ENCODE measurements at regions not wholly inside any gene's neighbourhood (a gene's known extent, or its start where the extent isn't known, plus 50 kb on each side); places are given as distances from the start of the nearest gene placed in this dataset.
"Not testable (repeated sequence)": the region's sequence is repeated elsewhere in the genome, so short reads cannot be mapped to it uniquely, and the experiment has no call there.

GRCh38 chr6:4265740-4266139, 130.4 kb upstream of the ECI2 start:
- Histone ChIP-seq H3K9me3 (ENCODE audit: control insufficient read depth, low read length) (no peaks in the 10 kb centered on the region), H3K27me3 (ENCODE audit: control insufficient read depth, insufficient read depth, low read length, poor library complexity, severe bottlenecking) (no peaks in the 10 kb centered on the region), H3K4me3 (ENCODE audit: insufficient read depth, low read depth, low read length) (no peak overlapping the region), H3K27ac (ENCODE audit: insufficient read depth, low read depth, low read length, poor library complexity, severe bottlenecking) (no peak overlapping the region), H3K4me1 (ENCODE audit: control insufficient read depth, insufficient read depth, low read length) (no peaks in the 10 kb centered on the region), H3K36me3 (ENCODE audit: control insufficient read depth, insufficient read depth, low read length) (no peaks in the 10 kb centered on the region)
- 90 to 92% methylated on average over 7 of the region's 7 CpGs for WGBS, 2 experiments

GRCh38 chr6:4264601-4265000, 129.2 kb upstream of the ECI2 start:
- H3K27me3 ChIP-seq (ENCODE audit: control insufficient read depth, insufficient read depth, low read length, poor library complexity, severe bottlenecking), result no peaks in the 10 kb centered on the region
- 95 to 96% methylated on average over 1 of the region's 1 CpG for WGBS, 2 experiments
- H3K9me3 ChIP-seq (ENCODE audit: control insufficient read depth, low read length), result no peaks in the 10 kb centered on the region
- no peaks in the 10 kb centered on the region for H3K36me3 ChIP-seq (ENCODE audit: control insufficient read depth, insufficient read depth, low read length)
- no peak overlapping the region for H3K27ac ChIP-seq (ENCODE audit: insufficient read depth, low read depth, low read length, poor library complexity, severe bottlenecking)
- no peaks in the 10 kb centered on the region for H3K4me1 ChIP-seq (ENCODE audit: control insufficient read depth, insufficient read depth, low read length)
- H3K4me3 ChIP-seq (ENCODE audit: insufficient read depth, low read depth, low read length), result no peak overlapping the region

GRCh38 chr6:4264081-4264480, 128.7 kb upstream of the ECI2 start:
- no peak overlapping the region for H3K27ac ChIP-seq (ENCODE audit: insufficient read depth, low read depth, low read length, poor library complexity, severe bottlenecking)

GRCh38 chr6:4262526-4262925, 127.2 kb upstream of the ECI2 start:
- WGBS, 2 experiments, result 82 to 87% methylated on average over 1 of the region's 1 CpG
- H3K27me3 ChIP-seq (ENCODE audit: control insufficient read depth, insufficient read depth, low read length, poor library complexity, severe bottlenecking), result no peaks in the 10 kb centered on the region

More at GRCh38 chr6:4264081-4264480, 128.7 kb upstream of the ECI2 start:
- Histone ChIP-seq H3K4me3 (ENCODE audit: insufficient read depth, low read depth, low read length) (no peak overlapping the region), H3K9me3 (ENCODE audit: control insufficient read depth, low read length) (no peaks in the 10 kb centered on the region), H3K27me3 (ENCODE audit: control insufficient read depth, insufficient read depth, low read length, poor library complexity, severe bottlenecking) (no peaks in the 10 kb centered on the region), H3K36me3 (ENCODE audit: control insufficient read depth, insufficient read depth, low read length) (no peaks in the 10 kb centered on the region), H3K4me1 (ENCODE audit: control insufficient read depth, insufficient read depth, low read length) (no peaks in the 10 kb centered on the region)
- 88 to 91% methylated on average over 3 of the region's 3 CpGs for WGBS, 2 experiments

GRCh38 chr6:4259391-4259790, 124.0 kb upstream of the ECI2 start:
- peaks cover 3% of the 10 kb centered on the region for H3K4me1 ChIP-seq (ENCODE audit: control insufficient read depth, insufficient read depth, low read length)
- H3K36me3 ChIP-seq (ENCODE audit: control insufficient read depth, insufficient read depth, low read length), result no peaks in the 10 kb centered on the region
- no peaks in the 10 kb centered on the region for H3K27me3 ChIP-seq (ENCODE audit: control insufficient read depth, insufficient read depth, low read length, poor library complexity, severe bottlenecking)
- WGBS, 2 experiments, result 95 to 96% methylated on average over 4 of the region's 4 CpGs
- H3K4me3 ChIP-seq (ENCODE audit: insufficient read depth, low read depth, low read length), result no peak overlapping the region
- no peaks in the 10 kb centered on the region for H3K9me3 ChIP-seq (ENCODE audit: control insufficient read depth, low read length)
- H3K27ac ChIP-seq (ENCODE audit: insufficient read depth, low read depth, low read length, poor library complexity, severe bottlenecking), result no peak overlapping the region

More at GRCh38 chr6:4262526-4262925, 127.2 kb upstream of the ECI2 start:
- Histone ChIP-seq H3K27ac (ENCODE audit: insufficient read depth, low read depth, low read length, poor library complexity, severe bottlenecking) (no peak overlapping the region), H3K36me3 (ENCODE audit: control insufficient read depth, insufficient read depth, low read length) (no peaks in the 10 kb centered on the region), H3K4me3 (ENCODE audit: insufficient read depth, low read depth, low read length) (no peak overlapping the region), H3K4me1 (ENCODE audit: control insufficient read depth, insufficient read depth, low read length) (peaks cover 3% of the 10 kb centered on the region), H3K9me3 (ENCODE audit: control insufficient read depth, low read length) (no peaks in the 10 kb centered on the region)

GRCh38 chr6:4258733-4259132, 123.4 kb upstream of the ECI2 start:
- no peaks in the 10 kb centered on the region for H3K27me3 ChIP-seq (ENCODE audit: control insufficient read depth, insufficient read depth, low read length, poor library complexity, severe bottlenecking)
- peaks cover 3% of the 10 kb centered on the region for H3K4me1 ChIP-seq (ENCODE audit: control insufficient read depth, insufficient read depth, low read length)
- 80 to 90% methylated on average over 5 of the region's 5 CpGs for WGBS, 2 experiments
- no peaks in the 10 kb centered on the region for H3K9me3 ChIP-seq (ENCODE audit: control insufficient read depth, low read length)
- H3K27ac ChIP-seq (ENCODE audit: insufficient read depth, low read depth, low read length, poor library complexity, severe bottlenecking), result no peak overlapping the region
- no peaks in the 10 kb centered on the region for H3K36me3 ChIP-seq (ENCODE audit: control insufficient read depth, insufficient read depth, low read length)
- no peak overlapping the region for H3K4me3 ChIP-seq (ENCODE audit: insufficient read depth, low read depth, low read length)

GRCh38 chr6:4256969-4257368, 121.6 kb upstream of the ECI2 start:
- Histone ChIP-seq H3K4me3 (ENCODE audit: insufficient read depth, low read depth, low read length) (no peak overlapping the region), H3K27me3 (ENCODE audit: control insufficient read depth, insufficient read depth, low read length, poor library complexity, severe bottlenecking) (no peaks in the 10 kb centered on the region), H3K4me1 (ENCODE audit: control insufficient read depth, insufficient read depth, low read length) (peaks cover 3% of the 10 kb centered on the region), H3K9me3 (ENCODE audit: control insufficient read depth, low read length) (no peaks in the 10 kb centered on the region), H3K36me3 (ENCODE audit: control insufficient read depth, insufficient read depth, low read length) (no peaks in the 10 kb centered on the region), H3K27ac (ENCODE audit: insufficient read depth, low read depth, low read length, poor library complexity, severe bottlenecking) (no peak overlapping the region)
- 89 to 92% methylated on average over 3 of the region's 3 CpGs for WGBS, 2 experiments

GRCh38 chr6:4253604-4254231, 118.3 kb upstream of the ECI2 start:
- Histone ChIP-seq H3K4me1 (ENCODE audit: control insufficient read depth, insufficient read depth, low read length) (peaks cover 3% of the 10 kb centered on the region), H3K27me3 (ENCODE audit: control insufficient read depth, insufficient read depth, low read length, poor library complexity, severe bottlenecking) (no peaks in the 10 kb centered on the region), H3K27ac (ENCODE audit: insufficient read depth, low read depth, low read length, poor library complexity, severe bottlenecking) (no peak overlapping the region), H3K4me3 (ENCODE audit: insufficient read depth, low read depth, low read length) (no peak overlapping the region), H3K36me3 (ENCODE audit: control insufficient read depth, insufficient read depth, low read length) (no peaks in the 10 kb centered on the region), H3K9me3 (ENCODE audit: control insufficient read depth, low read length) (no peaks in the 10 kb centered on the region)
- WGBS, 2 experiments, result 85 to 86% methylated on average over 5 of the region's 5 CpGs

- H3K27ac ChIP-seq (ENCODE audit: insufficient read depth, low read depth, low read length, poor library complexity, severe bottlenecking); H3K4me1 ChIP-seq (ENCODE audit: control insufficient read depth, insufficient read depth, low read length); H3K9me3 ChIP-seq (ENCODE audit: control insufficient read depth, low read length); H3K36me3 ChIP-seq (ENCODE audit: control insufficient read depth, insufficient read depth, low read length); H3K4me3 ChIP-seq (ENCODE audit: insufficient read depth, low read depth, low read length); H3K27me3 ChIP-seq (ENCODE audit: control insufficient read depth, insufficient read depth, low read length, poor library complexity, severe bottlenecking): not testable (repeated sequence)
- WGBS, 2 experiments, result 92 to 95% methylated on average over 4 of the region's 5 CpGs
These were observed 117.1 kb upstream of the ECI2 start for GRCh38 chr6:4252445-4252844.

- Histone ChIP-seq H3K4me3 (ENCODE audit: insufficient read depth, low read depth, low read length) (no peak overlapping the region), H3K4me1 (ENCODE audit: control insufficient read depth, insufficient read depth, low read length) (no peaks in the 10 kb centered on the region), H3K27ac (ENCODE audit: insufficient read depth, low read depth, low read length, poor library complexity, severe bottlenecking) (no peak overlapping the region), H3K27me3 (ENCODE audit: control insufficient read depth, insufficient read depth, low read length, poor library complexity, severe bottlenecking) (no peaks in the 10 kb centered on the region), H3K9me3 (ENCODE audit: control insufficient read depth, low read length) (no peaks in the 10 kb centered on the region), H3K36me3 (ENCODE audit: control insufficient read depth, insufficient read depth, low read length) (no peaks in the 10 kb centered on the region)
- 100% methylated on average over 1 of the region's 1 CpG; no CpG with 5 or more reads in 1 of the 2 experiments for WGBS, 2 experiments
These were observed 115.3 kb upstream of the ECI2 start for GRCh38 chr6:4250645-4251044.

- H3K27ac ChIP-seq (ENCODE audit: insufficient read depth, low read depth, low read length, poor library complexity, severe bottlenecking); H3K4me3 ChIP-seq (ENCODE audit: insufficient read depth, low read depth, low read length); H3K4me1 ChIP-seq (ENCODE audit: control insufficient read depth, insufficient read depth, low read length); H3K36me3 ChIP-seq (ENCODE audit: control insufficient read depth, insufficient read depth, low read length); H3K9me3 ChIP-seq (ENCODE audit: control insufficient read depth, low read length); H3K27me3 ChIP-seq (ENCODE audit: control insufficient read depth, insufficient read depth, low read length, poor library complexity, severe bottlenecking): not testable (repeated sequence)
- 70 to 85% methylated on average over 1 of the region's 1 CpG for WGBS, 2 experiments
These were observed 108.5 kb upstream of the ECI2 start for GRCh38 chr6:4243832-4244231.

Measured in ectodermal cell (in vitro differentiated cells).